HG02870 (cell line): ENCODE measurements at regions not wholly inside any gene's neighbourhood (a gene's known extent, or its start where the extent isn't known, plus 50 kb on each side); places are given as distances from the start of the nearest gene placed in this dataset.
"Not testable (repeated sequence)": the region's sequence is repeated elsewhere in the genome, so short reads cannot be mapped to it uniquely, and the experiment has no call there.

ENCODE experiments used
- ATAC-seq: cut with Tn5 transposase; IDR thresholded peaks from one replicate; pipeline ENCODE4 v1.9.1; 2021; ENCODE audit warnings: mild to moderate bottlenecking, moderate library complexity; ENCODE audit not compliant: unreplicated experiment

DNA sequence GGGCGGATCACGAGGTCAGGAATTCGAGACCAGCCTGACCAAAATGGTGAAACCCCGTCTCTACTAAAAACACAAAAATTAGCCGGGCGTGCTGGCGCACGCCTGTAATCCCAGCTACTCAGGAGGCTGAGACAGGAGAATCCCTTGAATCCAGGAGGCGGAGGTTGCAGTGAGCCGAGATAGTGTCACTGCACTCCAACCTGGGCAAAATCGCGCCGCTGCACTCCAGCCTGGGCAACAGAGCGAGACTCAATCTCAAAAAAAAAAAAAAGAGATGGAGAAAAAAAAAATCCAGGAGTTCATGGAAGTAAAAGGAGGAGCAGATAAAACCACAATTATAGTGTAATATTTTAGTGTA, 76.3 kb upstream of the ZNF184 start:
- not testable (repeated sequence) for ATAC-seq

DNA sequence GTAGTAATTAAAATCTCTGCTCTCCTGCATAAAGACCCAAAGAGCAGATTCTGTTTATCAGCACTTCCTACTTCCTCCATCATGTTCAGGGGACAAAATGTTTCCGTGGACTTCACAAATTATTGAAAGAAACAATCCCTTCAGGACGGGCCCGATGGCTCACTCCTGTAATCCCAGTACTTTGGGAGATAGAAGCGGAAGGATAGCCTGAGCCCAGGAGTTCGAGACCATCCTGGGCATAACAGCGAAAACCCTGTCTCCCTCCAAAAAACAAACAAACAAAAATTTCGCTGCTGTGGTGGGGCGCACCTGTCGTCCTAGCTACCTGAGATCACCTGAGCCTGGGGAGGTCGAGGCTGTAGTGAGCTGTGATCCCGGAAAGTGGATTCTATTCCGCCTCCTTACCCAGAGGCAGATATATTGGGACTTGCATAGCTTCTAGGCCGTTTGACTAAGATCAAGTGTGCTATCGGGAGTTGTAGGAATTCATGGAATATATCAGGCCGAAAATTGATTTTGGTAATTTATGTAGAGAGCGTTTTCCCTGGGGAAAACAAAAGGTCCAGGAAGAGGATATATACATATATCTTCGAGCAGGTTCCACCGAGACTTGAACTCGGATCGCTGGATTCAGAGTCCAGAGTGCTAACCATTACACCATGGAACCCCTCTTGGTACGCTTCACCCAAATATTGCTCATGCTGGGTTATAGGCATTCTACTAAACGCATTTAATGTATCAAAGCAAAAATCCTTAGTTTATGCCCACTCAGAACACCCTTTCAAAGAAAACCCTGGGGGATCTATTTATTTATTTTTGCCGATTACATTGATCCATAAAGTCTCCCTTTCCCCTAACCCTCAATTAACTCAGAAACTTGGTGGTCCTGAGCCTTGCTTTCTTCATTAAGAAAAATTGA, 74.5 kb upstream of the ZNF184 start:
- no peak for ATAC-seq

DNA sequence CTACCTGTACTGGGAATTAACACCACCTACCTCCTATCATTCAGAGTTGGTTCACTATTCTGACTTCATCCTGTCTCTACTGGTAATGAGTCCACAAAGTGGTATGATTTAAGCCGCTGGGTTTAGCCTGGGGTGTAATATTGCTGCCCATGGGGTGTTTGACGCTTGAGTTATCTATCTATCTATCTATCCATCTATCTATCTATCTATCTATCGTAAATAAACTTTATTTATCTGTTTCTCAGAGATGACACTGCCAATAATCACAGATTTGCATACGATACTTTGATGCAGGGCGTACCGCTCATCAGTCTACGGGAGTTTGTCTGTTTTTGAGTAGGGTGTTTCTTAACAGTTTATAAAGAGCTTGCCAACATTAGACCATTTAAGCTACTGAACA, 73.6 kb upstream of the ZNF184 start:
- no peak for ATAC-seq

DNA sequence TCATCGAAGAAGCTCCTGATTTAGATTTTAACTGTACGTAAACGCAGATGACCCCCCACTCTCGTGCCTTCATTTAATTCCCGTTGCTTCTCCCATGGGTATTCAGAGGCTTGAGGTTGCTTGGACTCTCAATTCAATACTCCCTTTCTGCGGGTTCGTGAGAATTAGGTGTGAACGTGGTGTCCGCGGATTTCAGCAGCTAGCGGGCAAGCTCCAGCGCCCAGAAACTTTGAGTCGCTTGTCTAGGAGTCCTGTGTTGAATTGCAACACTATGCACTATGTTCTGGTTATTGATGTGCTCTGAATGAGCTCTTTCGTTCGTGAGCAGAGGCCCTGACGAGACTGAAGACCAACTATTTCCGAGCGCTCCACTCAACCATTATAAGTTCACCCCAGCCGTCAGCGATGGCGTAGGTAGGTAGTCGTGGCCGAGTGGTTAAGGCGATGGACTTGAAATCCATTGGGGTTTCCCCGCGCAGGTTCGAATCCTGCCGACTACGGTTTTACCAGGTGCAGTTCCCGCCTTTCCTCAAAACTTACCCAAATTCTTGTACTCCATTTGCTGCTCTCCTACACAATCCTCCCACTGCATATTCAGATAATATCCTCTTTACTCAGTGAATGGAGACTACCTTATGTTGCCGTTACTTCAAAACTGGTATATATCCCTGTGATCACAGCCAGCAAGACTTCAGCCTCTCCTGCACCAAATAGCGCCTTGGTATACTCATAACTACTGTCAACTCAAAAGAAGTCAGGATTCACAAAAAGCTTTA, 72.6 kb upstream of the ZNF184 start:
- peak; percentile 64 for ATAC-seq

DNA sequence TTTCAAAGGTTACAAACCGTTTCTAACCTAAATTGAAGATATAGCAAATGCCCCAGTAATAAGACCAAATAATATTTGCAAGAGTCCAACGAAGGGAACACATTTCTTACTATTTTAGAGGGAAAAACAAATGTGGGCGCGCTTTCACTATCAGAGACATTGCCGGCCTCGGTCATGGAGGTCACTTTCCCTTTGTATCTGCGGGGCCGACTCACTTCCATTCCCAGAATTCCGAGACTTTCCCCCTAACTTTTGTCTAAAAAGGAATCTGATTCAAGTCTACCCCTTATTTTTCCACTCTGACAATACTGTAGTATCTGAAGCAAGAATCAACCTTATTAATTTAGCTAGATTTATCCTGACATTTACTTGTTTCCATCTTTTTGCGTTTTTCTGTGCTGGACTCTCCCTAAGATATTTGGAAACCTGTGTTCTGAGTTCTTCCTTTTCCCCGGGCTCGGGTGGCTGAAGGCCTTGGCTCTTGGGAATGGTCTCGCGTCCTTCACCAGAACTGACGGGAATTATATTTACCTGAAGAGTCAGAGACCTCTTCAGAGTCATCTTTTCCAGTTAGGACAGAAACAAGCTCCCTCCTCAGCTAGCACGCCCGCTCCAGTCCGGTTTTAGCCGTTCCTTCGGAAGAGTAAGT, 71.8 kb upstream of the ZNF184 start:
- ATAC-seq: no peak

DNA sequence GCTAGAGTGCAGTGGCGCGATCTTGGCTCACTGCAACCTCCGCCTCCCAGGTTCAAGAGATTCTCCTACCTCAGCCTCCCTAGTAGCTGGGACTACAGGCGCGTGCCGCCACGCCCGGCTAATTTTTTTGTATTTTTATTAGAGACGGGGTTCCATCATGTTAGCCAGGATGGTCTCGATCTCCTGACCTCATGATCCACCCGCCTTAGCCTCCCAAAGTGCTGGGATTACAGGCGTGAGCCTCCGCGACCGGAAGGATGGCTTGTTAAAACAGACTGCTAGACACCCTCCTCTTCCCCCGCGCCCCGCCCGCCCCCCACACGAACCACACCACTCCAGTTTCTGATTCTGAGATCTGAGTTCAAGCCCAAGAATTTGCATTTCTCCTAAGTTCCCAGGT, 71.2 kb upstream of the ZNF184 start:
- not testable (repeated sequence) for ATAC-seq

DNA sequence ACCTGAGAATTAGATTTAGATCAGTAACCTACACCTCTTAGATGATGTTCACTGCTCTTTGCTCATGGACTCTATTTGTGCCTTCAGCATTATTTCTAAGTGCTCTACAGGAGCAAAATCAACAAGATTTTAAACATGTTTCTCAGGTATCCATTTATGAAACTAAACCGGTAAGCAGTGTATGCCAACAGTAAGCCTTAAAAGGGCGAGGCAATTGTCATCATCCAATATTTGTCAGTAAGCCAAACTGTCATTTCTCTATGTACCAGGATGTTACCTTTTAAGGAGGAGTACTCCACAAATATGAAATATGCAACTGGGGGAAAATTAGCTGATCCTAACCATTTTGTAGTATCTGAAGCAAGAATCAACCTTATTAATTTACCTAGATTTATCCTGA, 69.6 kb upstream of the ZNF184 start:
- ATAC-seq: no peak

DNA sequence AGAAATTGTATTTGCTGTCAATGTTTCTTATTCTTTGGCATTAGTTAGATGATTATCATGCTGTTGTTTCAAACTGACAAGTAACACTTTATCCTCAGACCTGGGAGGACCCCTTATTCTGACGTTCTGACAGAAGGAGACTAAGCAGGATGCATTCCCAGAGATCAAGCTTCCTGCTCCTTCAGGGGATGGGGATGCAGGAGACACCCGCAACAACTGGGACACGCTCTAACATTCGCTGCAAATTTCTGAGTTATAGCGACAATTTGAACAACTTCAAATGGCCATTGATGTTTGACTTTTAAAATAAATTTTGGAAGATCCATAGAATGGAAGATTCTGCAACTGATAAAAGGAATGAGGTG, 69.0 kb upstream of the ZNF184 start:
- ATAC-seq: no peak

DNA sequence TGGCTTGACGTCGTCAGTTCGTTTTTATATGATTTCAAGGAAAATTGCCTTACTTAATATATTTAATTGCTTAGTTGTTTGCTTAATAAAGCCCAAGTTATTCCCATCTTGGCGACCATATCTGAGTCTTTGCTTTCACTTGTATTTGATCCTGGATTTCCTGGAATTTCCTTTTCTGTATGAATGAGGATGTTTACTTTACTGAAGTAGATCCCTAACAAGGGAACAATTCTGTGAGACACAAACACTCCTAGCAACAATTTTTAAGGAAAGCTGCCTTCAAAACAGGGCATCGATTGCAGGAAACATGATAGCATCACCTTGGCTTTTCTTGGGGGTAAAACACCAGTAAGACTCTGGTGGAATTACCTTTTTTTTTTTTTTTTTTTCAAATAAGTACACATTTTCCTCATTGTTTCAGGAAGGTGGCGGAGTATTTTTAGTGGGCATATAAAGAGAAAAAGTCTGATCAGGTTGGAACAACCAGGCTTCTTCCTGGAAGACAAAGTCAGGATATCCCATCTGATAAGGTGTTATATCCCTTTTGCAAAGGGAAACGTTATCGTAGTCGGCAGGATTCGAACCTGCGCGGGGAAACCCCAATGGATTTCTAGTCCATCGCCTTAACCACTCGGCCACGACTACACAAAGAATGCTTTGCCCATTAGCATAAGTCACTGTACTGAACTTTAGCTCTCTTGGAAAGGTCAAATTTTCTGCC, 68.5 kb upstream of the ZNF184 start:
- ATAC-seq: no peak

DNA sequence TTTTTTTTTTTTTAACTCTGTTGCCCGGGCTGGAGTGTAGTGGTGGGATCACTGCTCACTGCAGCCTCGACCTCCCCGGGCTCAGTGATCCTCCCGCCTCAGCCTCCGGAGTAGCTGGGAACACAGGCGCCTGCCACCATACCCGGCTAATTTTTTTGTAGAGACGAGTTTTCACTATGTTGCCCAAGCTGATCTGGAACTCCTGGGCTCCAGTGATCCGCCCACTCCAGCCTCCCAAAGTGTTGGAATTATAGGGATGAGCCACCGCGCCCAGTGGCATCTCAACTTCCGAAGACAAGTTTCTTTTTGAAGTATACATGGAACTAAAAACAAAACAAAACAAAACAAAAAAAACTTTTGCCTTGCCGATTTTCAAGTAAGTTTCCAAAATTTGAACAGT, 66.6 kb upstream of the ZNF184 start:
- no peak for ATAC-seq

DNA sequence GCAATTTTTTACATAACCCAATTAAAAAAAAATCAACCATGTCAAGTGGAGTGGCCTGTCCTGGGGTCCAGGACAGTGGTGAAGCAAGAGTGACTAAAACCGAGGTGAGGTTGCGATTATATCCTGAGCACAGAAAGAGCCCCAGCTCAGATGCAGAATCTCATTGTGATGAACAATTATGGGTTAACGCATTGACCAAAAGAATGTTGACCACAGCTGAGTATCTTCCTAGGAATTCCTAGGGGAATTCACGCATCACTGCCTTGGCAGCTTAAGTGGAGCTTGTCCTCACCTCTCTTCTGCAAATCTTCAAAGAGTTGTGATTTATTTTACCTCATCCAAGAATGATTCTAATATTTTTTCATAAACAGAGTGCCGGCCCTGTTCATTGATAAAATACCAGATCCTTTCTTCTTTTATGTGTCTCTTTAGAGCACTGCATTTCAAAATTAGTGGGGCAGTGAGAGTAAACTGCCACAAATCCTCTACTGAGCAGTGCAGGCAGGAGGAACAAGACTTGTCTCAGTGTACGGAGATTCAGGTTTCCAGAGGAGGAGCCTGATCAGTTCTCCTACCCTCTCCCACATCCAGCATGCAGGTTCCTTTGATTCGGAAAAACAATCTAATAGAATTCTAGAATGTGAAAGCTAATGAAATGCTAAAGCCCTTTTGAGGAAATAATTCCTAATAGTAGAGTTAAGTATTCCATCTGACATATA, 60.1 kb upstream of the ZNF184 start:
- no peak for ATAC-seq

DNA sequence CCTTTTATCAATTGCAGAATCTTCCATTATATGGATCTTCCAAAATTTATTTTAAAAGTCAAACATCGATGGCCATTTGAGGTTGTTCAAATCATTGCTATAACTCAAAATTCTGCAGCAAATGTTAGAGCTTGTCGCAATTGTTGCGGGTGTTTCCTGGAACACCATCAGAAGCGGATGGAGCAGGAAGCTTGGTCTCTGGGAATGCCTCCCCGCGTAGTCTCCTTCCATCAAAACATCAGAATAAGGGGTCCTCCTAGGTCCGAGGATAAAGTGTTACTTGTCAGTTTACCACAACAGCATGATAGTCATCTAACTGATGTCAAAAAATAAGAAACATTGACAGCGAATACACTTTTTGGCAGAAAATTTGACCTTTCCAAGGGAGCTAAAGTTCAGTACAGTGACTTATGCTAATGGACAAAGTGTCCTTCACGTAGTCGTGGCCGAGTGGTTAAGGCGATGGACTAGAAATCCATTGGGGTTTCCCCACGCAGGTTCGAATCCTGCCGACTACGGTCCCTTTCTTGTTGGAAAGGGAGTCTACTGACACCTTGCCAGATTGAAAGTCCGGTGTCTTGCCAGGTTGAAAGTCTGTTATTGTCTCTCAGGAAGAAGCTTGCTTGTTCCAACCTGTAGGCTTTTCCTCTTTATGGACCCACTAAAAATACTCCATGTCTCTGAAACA, 59.0 kb upstream of the ZNF184 start:
- ATAC-seq: no peak

DNA sequence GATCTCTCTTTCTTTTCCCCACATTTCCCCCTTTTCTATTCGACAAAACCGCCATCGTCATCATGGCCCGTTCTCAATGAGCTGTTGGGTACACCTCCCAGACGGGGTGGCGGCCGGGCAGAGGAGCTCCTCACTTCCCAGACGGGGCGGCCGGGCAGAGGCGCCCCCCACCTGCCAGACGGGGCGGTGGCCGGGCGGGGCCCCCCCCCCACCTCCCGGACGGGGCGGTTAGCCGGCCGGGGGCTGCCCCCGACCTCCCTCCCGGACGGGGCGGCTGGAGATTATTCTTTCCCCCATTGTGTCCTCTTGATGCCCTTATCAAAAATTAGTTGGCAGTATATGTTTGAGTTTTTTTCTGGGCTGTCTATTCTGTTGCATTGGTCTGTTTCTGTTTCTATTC, 56.9 kb upstream of the ZNF184 start:
- not testable (repeated sequence) for ATAC-seq

DNA sequence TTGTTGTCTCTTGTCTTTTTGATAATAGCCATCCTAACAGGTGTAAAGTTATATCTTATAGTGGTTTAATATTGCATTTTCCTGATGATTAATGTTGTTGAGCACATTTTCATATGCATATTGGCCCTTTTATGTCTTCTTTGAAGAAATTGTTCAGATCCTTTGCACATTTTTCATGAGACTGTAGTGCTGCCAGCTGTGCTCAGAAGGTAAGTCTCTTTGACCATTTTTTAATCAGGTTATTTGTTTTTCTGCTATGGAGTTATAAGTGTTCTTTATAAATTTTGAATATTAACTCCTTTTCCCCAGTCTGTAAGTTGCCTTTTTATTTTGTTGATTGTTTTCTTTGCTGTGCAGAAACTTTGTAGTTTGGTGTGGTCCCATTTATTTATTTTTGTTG, 55.8 kb upstream of the ZNF184 start:
- ATAC-seq: no peak
